Breast epithelium (tissue), 3 donors: ENCODE measurements at regions not wholly inside any gene's neighbourhood (a gene's known extent, or its start where the extent isn't known, plus 50 kb on each side); places are given as distances from the start of the nearest gene placed in this dataset.

Source experiments
- POLR2A ChIP-seq: fragments of 450-650 bp; IDR thresholded peaks from one replicate; pipeline ENCODE4 v1.6.1; 2016; ENCODE audit warnings: antibody characterized with exemption, mild to moderate bottlenecking, moderate library complexity
- POLR2AphosphoS5 ChIP-seq, 3 donors: sonication (generic); formaldehyde crosslinking; IDR thresholded peaks; one replicate each; pipeline ENCODE4 v1.6.1; 2017; ENCODE audit warnings: antibody characterized with exemption in 3 of 3
- TF ChIP-seq, protein P1 (sequence below), 3 donors: fragments of 450-650 bp; IDR thresholded peaks; one replicate each; pipeline ENCODE4 v1.5.1; 2016 to 2017; ENCODE audit warnings: antibody characterized with exemption in 3 of 3, mild to moderate bottlenecking in 3 of 3, moderate library complexity in 3 of 3

DNA sequence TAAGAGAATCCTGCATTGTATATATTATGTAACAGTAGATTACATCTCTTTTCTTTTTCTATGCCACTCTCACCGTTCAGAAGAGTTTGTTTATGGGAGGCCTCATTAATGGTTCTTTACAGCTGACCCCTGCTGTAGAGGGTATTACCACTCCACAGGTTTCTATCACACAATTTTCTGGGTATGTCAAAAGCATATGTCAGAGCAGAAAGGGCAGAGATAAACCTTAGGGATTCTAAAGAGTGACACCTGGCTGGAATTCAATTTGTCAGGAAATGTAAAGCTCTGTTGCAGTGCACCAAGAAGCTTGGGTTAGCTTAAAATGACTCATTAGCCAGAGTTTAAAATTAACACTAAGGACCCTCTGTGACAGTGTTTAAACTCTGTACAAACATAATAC lies 658.7 kb downstream of the PCDH18 start:
- TF ChIP-seq POLR2A: no peak
- TF ChIP-seq, protein P1, sequence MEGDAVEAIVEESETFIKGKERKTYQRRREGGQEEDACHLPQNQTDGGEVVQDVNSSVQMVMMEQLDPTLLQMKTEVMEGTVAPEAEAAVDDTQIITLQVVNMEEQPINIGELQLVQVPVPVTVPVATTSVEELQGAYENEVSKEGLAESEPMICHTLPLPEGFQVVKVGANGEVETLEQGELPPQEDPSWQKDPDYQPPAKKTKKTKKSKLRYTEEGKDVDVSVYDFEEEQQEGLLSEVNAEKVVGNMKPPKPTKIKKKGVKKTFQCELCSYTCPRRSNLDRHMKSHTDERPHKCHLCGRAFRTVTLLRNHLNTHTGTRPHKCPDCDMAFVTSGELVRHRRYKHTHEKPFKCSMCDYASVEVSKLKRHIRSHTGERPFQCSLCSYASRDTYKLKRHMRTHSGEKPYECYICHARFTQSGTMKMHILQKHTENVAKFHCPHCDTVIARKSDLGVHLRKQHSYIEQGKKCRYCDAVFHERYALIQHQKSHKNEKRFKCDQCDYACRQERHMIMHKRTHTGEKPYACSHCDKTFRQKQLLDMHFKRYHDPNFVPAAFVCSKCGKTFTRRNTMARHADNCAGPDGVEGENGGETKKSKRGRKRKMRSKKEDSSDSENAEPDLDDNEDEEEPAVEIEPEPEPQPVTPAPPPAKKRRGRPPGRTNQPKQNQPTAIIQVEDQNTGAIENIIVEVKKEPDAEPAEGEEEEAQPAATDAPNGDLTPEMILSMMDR (IDR thresholded peaks at IDR 0.05): no peak
- TF ChIP-seq POLR2AphosphoS5 (IDR thresholded peaks at IDR 0.05): no peak
